Uterus (tissue), 3 donors: ENCODE measurements at regions not wholly inside any gene's neighbourhood (a gene's known extent, or its start where the extent isn't known, plus 50 kb on each side); places are given as distances from the start of the nearest gene placed in this dataset.
"Not testable (repeated sequence)": the region's sequence is repeated elsewhere in the genome, so short reads cannot be mapped to it uniquely, and the experiment has no call there.

Source experiments
- DNase-seq, 2 donors: peaks; one replicate each; pipeline ENCODE4 v3.0.0-alpha.2; 2019 to 2020
- H3K27ac ChIP-seq, 2 donors: fragments of 200-600 bp; sonication (generic); 1 replicate in 1 of 2; 2 replicates in 1 of 2; pipeline ENCODE4 v1.5.1; 2016 to 2018
- H3K27me3 ChIP-seq, 2 donors: fragments of 200-600 bp; sonication (generic); one replicate each; pipeline ENCODE4 v1.5.1; 2018 to 2019; ENCODE audit warnings: control low read depth in 1 of 2
- H3K36me3 ChIP-seq, 2 donors: fragments of 200-600 bp; sonication (generic); one replicate each; pipeline ENCODE4 v1.5.1; 2019; ENCODE audit warnings: control low read depth in 1 of 2
- H3K4me1 ChIP-seq, 2 donors: fragments of 200-600 bp; sonication (generic); one replicate each; pipeline ENCODE4 v1.5.1; 2018 to 2019; ENCODE audit warnings: control low read depth in 1 of 2
- H3K4me3 ChIP-seq, 2 donors: fragments of 200-600 bp; sonication (generic); 1 replicate in 1 of 2; 2 replicates in 1 of 2; pipeline ENCODE4 v1.5.1; 2018 to 2019; ENCODE audit warnings: mild to moderate bottlenecking in 1 of 2
- H3K9me3 ChIP-seq, 2 donors: fragments of 200-600 bp; sonication (generic); one replicate each; pipeline ENCODE4 v1.5.1; 2019; ENCODE audit warnings: control low read depth in 1 of 2
- CTCF ChIP-seq, 4 experiments: fragments of 200-600 bp in 2 of 4; fragments of 450-650 bp in 2 of 4; sonication (generic) in 2 of 4; IDR thresholded peaks; one replicate each; pipeline ENCODE4 v1.5.1; 2016 to 2019; ENCODE audit warnings: antibody characterized with exemption in 4 of 4, mild to moderate bottlenecking in 2 of 4, moderate library complexity in 1 of 4
- POLR2A ChIP-seq, 2 donors: fragments of 450-650 bp; IDR thresholded peaks; one replicate each; pipeline ENCODE4 v1.6.1; 2016; ENCODE audit warnings: antibody characterized with exemption in 2 of 2, mild to moderate bottlenecking in 1 of 2, moderate library complexity in 1 of 2
- intact Hi-C: fragments of 100-400 bp; cut with DNase I; formaldehyde crosslinking; loops from one replicate; pipeline ENCODE4 v1.15.1; 2023; ENCODE audit warnings: low total_unique reads
- donor health status: DM: yes; HTN: yes; CAD: no.

GRCh38 chr3:163196815-163197374 is 1700.3 kb downstream of the OTOL1 start:
- TF ChIP-seq CTCF (IDR thresholded peaks at IDR 0.05) (no peak), POLR2A (IDR thresholded peaks at IDR 0.05) (no peak)
- intact Hi-C loops: no loop called here
- no peak for DNase-seq

GRCh38 chr3:163196245-163196644 is 1699.6 kb downstream of the OTOL1 start:
- Histone ChIP-seq H3K27ac (no peak overlapping the region), H3K4me3 (no peak overlapping the region), H3K27me3 (no peaks in the 10 kb centered on the region), H3K9me3 (no peaks in the 10 kb centered on the region), H3K36me3 (no peaks in the 10 kb centered on the region), H3K4me1 (no peaks in the 10 kb centered on the region)
- no peak for TF ChIP-seq POLR2A (IDR thresholded peaks at IDR 0.05)
- TF ChIP-seq CTCF (IDR thresholded peaks at IDR 0.05): no peak
- intact Hi-C loops: no loop called here
- DNase-seq: no peak

More at GRCh38 chr3:163196815-163197374, 1700.3 kb downstream of the OTOL1 start:
- no peaks in the 10 kb centered on the region for H3K36me3 ChIP-seq
- H3K27ac ChIP-seq: no peak overlapping the region
- no peak overlapping the region for H3K4me3 ChIP-seq
- no peaks in the 10 kb centered on the region for H3K27me3 ChIP-seq
- no peaks in the 10 kb centered on the region for H3K4me1 ChIP-seq
- no peaks in the 10 kb centered on the region for H3K9me3 ChIP-seq

- intact Hi-C loops: no loop called here
Observed at GRCh38 chr3:163185721-163186350, 1689.2 kb downstream of the OTOL1 start.

GRCh38 chr3:163175970-163176369 is 1679.4 kb downstream of the OTOL1 start:
- TF ChIP-seq POLR2A (IDR thresholded peaks at IDR 0.05): no peak
- TF ChIP-seq CTCF (IDR thresholded peaks at IDR 0.05): no peak
- Histone ChIP-seq H3K27me3 (no peaks in the 10 kb centered on the region), H3K9me3 (no peaks in the 10 kb centered on the region), H3K36me3 (no peaks in the 10 kb centered on the region), H3K4me1 (no peaks in the 10 kb centered on the region), H3K27ac (no peak overlapping the region), H3K4me3 (no peak overlapping the region)
- intact Hi-C loops: no loop called here
- DNase-seq: no peak

More at GRCh38 chr3:163185721-163186350, 1689.2 kb downstream of the OTOL1 start:
- no peak for TF ChIP-seq POLR2A (IDR thresholded peaks at IDR 0.05)
- no peak for TF ChIP-seq CTCF (IDR thresholded peaks at IDR 0.05)
- Histone ChIP-seq H3K27me3 (no peaks in the 10 kb centered on the region), H3K4me1 (no peaks in the 10 kb centered on the region), H3K36me3 (no peaks in the 10 kb centered on the region), H3K27ac (no peak overlapping the region), H3K9me3 (no peaks in the 10 kb centered on the region), H3K4me3 (no peak overlapping the region)
- DNase-seq: no peak

GRCh38 chr3:163172513-163172912 is 1675.9 kb downstream of the OTOL1 start:
- H3K4me3 ChIP-seq, H3K27me3 ChIP-seq, H3K27ac ChIP-seq, DNase-seq, intact Hi-C loops, H3K36me3 ChIP-seq, H3K4me1 ChIP-seq, H3K9me3 ChIP-seq: not testable (repeated sequence)
